Progenitor cell of endocrine pancreas (in vitro differentiated cells): ENCODE measurements at regions not wholly inside any gene's neighbourhood (a gene's known extent, or its start where the extent isn't known, plus 50 kb on each side); places are given as distances from the start of the nearest gene placed in this dataset.
"Not testable (repeated sequence)": the region's sequence is repeated elsewhere in the genome, so short reads cannot be mapped to it uniquely, and the experiment has no call there.

ENCODE experiments used
- DNase-seq: peaks from one replicate; pipeline ENCODE4 v3.0.0; 2021; ENCODE audit warnings: low spot score; ENCODE audit not compliant: unreplicated experiment
- H3K27ac Mint-ChIP-seq: 2 replicates; pipeline ENCODE4 v1.8.0; 2021; ENCODE audit warnings: mild to moderate bottlenecking, moderate library complexity, mixed read lengths
- H3K27me3 Mint-ChIP-seq: 2 replicates; pipeline ENCODE4 v1.8.0; 2021; ENCODE audit warnings: mixed read lengths
- H3K36me3 Mint-ChIP-seq: 2 replicates; pipeline ENCODE4 v1.8.0; 2022; ENCODE audit warnings: mixed read lengths; ENCODE audit not compliant: insufficient read depth
- H3K4me1 Mint-ChIP-seq: 2 replicates; pipeline ENCODE4 v1.8.0; 2021; ENCODE audit warnings: low read depth, mixed read lengths
- H3K4me3 Mint-ChIP-seq: 2 replicates; pipeline ENCODE4 v1.8.0; 2021; ENCODE audit warnings: low read depth, mild to moderate bottlenecking, moderate library complexity, mixed read lengths
- H3K9me3 Mint-ChIP-seq: 2 replicates; pipeline ENCODE4 v1.8.0; 2021; ENCODE audit warnings: low read depth, mixed read lengths
- CTCF ChIP-seq: fragments of 200-600 bp; sonication (generic); IDR thresholded peaks from one replicate; pipeline ENCODE4 v1.5.0; 2021; ENCODE audit warnings: antibody characterized with exemption, mild to moderate bottlenecking; ENCODE audit not compliant: unreplicated experiment

GRCh38 chr3:189375532-189375931 is 203.8 kb downstream of the TPRG1 start:
- H3K4me3 Mint-ChIP-seq, result no peak overlapping the region
- no peak overlapping the region for H3K27ac Mint-ChIP-seq
- no peaks in the 10 kb centered on the region for H3K27me3 Mint-ChIP-seq
- no peaks in the 10 kb centered on the region for H3K4me1 Mint-ChIP-seq
- no peak for DNase-seq
- H3K36me3 Mint-ChIP-seq, result peaks cover 4% of the 10 kb centered on the region
- peaks cover 15% of the 10 kb centered on the region for H3K9me3 Mint-ChIP-seq
- TF ChIP-seq CTCF, result no peak

- Mint-ChIP-seq H3K27ac (no peak overlapping the region), H3K36me3 (peaks cover under 1% of the 10 kb centered on the region), H3K4me1 (no peaks in the 10 kb centered on the region), H3K27me3 (no peaks in the 10 kb centered on the region), H3K4me3 (no peak overlapping the region), H3K9me3 (peaks cover 7% of the 10 kb centered on the region)
- DNase-seq, result no peak
- no peak for TF ChIP-seq CTCF
Observed at GRCh38 chr3:189383630-189384029, 211.9 kb downstream of the TPRG1 start.

DNA sequence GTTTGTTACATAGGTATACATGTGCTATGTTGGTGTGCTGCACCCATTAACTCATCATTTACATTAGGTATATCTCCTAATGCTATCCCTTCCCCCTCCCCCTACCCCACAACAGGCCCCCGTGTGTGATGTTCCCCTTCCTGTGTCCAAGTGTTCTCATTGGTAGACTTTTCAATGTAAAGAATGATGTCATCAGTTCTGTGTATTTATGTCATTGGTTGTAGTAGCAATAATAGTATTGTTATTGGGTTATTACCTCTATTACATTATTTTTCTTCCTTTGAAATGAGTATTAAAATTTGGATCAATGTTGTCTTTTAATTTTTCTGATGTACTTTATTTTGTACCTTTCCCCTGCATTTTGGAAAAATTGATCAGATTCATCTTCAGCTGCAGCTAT is 214.1 kb downstream of the TPRG1 start:
- not testable (repeated sequence) for H3K9me3 Mint-ChIP-seq, DNase-seq, H3K4me1 Mint-ChIP-seq, H3K27ac Mint-ChIP-seq, H3K4me3 Mint-ChIP-seq, H3K36me3 Mint-ChIP-seq, H3K27me3 Mint-ChIP-seq

DNA sequence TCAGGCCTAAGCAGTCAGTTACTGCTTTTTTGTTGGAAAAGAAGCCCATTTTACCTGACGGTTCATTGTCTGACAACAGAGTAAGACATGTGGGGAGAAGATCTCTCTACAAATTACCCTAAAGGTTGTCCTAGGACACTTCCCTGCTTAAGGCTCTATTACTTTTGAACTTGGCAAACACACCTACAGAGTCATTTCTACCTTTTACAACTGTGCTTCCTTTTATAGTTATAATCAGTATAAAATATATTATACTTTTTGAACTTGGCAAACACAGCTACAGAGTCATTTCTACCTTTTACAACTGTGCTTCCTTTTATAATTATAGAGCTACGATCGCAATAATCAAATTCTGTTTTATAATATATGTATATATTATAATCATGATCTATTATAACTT is 215.0 kb downstream of the TPRG1 start:
- Mint-ChIP-seq H3K4me3 (no peak overlapping the region), H3K9me3 (no peaks in the 10 kb centered on the region), H3K27me3 (no peaks in the 10 kb centered on the region), H3K27ac (no peak overlapping the region), H3K36me3 (no peaks in the 10 kb centered on the region), H3K4me1 (no peaks in the 10 kb centered on the region)
- no peak for TF ChIP-seq CTCF
- DNase-seq, result no peak

GRCh38 chr3:189389346-189389745 is 217.6 kb downstream of the TPRG1 start:
- Mint-ChIP-seq H3K27ac (no peak overlapping the region), H3K27me3 (no peaks in the 10 kb centered on the region), H3K4me3 (no peak overlapping the region), H3K36me3 (no peaks in the 10 kb centered on the region), H3K9me3 (peaks cover 2% of the 10 kb centered on the region), H3K4me1 (peaks cover 1% of the 10 kb centered on the region)
- TF ChIP-seq CTCF, result no peak
- DNase-seq, result no peak

- Mint-ChIP-seq H3K36me3 (no peaks in the 10 kb centered on the region), H3K4me1 (peaks cover 4% of the 10 kb centered on the region), H3K27ac (no peak overlapping the region), H3K9me3 (peaks cover 2% of the 10 kb centered on the region), H3K4me3 (no peak overlapping the region), H3K27me3 (no peaks in the 10 kb centered on the region)
- TF ChIP-seq CTCF, result no peak
- DNase-seq, result no peak
Observed at GRCh38 chr3:189393598-189393997, 221.8 kb downstream of the TPRG1 start.
